HG03442 (cell line): ENCODE measurements at regions not wholly inside any gene's neighbourhood (a gene's known extent, or its start where the extent isn't known, plus 50 kb on each side); places are given as distances from the start of the nearest gene placed in this dataset.

Source experiments
- ATAC-seq: cut with Tn5 transposase; IDR thresholded peaks from one replicate; pipeline ENCODE4 v1.9.1; 2021; ENCODE audit warnings: mild to moderate bottlenecking, moderate library complexity; ENCODE audit not compliant: unreplicated experiment

DNA sequence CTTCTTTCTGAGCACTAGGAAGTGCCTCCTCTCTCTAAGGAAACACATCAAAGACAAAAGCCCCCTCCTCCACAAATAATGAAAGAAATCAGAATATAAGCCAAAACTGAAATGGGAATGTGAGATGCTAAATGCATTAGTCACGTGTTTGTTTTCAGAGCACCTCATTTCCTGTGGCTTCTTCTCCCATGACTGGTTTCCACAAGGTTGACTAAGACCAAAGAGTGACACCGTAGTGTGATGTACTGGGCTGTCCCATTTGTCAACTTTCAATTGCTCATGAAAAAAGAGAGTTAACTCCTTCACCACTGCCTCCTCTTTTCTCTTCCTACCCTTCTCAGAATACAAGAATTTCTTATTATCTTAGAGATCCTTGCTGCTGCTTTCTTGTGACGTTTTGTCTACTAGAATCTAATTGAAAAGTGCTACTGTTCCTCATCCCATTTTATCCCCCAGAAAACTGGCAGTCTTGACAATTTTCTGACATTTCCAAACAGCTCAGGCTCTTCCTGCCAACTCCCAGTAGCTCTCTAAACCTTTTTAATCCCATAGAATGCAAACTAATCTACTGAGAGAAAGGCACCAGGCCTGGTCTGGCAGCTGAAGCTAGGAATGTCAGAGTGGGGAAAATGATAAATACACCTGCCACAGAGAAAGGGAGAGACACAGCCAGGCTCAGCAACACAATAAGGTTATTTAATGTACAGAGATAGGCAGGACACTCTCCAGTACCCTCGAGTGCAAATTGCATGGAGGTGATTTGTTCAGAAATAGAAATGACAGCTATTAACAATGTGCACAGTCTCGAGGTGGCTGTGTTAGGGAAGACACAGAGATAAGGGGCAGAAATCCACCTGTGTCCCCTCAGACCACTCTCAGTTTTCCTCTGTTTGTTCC, 671.7 kb upstream of the NRSN1 start:
- ATAC-seq: no peak

GRCh38 chr6:23455754-23456153, 670.3 kb upstream of the NRSN1 start:
- no peak for ATAC-seq

DNA sequence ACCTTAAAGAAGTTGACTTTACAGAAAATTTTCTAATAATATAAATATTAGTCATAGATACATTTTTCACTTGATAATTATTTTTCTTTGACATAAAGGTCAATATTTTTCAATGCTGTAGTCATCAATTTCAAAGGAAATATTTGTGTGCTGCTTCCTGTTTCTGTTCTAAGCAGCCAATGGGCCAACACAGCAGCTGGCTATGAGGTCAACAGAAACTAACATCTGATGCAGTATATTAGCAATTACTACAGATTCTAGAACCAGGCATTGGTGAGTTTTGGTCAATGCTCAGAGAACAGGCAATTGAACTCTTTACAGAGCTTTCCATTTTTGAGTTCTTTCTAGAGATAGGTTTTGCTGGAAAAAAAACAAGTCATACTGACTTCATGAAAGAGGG, 669.6 kb upstream of the NRSN1 start:
- ATAC-seq: no peak

DNA sequence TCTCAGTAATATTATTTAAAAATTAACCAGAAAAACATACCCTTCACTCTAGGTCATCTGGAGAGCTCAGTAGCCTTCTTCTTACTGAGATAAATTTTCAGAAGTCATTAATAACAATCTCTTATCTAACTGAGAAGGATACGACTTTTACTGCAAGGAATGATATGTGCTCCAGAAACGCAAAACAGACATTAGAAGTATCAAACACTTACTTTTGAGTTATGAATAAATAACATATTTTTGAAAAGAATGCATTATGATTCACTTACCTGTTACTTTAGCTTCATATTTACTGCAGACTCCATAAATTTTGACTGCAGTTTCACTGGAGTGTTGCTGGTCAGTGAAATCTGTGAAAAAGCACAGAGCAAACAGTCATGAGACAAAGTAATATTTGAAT, 668.7 kb upstream of the NRSN1 start:
- no peak for ATAC-seq

DNA sequence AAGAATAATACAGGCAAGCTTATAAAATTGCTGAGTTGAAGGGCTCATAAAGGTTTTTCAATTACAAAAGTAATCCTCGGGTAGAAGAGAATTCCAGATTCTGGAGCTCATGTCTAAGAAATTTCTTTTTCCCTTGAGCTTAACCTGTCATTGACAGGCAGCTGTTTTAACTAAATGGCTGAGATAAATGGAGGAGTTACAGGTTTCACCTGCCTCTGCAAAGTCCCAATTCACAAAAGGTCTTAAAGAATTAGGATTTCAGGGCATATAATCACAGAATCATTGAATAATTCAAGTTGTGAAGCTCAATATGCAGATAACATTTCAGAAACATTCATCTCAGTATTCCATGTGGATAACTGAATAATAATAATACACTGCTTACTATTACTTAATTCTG, 660.1 kb upstream of the NRSN1 start:
- no peak for ATAC-seq

DNA sequence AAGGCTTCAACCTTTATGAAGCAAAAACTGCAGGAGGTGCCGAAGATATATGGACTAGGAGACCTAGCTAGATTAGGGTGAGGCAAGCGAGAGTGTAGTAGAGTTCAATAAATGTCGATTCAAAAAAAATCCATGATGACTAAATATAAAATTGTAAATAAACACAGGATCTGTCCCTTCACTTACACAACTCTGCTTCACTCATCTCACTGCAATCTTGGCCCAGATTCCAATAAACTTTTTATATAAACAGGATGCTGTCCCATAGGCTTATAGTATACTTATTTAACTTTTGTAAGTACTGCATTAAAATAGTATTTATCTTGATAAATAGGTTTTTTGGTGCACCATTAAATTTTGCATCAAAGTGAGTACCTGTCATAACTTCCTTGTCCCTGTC, 648.4 kb upstream of the NRSN1 start:
- ATAC-seq: no peak

GRCh38 chr6:23478312-23478711, 647.7 kb upstream of the NRSN1 start:
- no peak for ATAC-seq

- no peak for ATAC-seq
These were observed 642.1 kb upstream of the NRSN1 start for GRCh38 chr6:23483896-23484295.

DNA sequence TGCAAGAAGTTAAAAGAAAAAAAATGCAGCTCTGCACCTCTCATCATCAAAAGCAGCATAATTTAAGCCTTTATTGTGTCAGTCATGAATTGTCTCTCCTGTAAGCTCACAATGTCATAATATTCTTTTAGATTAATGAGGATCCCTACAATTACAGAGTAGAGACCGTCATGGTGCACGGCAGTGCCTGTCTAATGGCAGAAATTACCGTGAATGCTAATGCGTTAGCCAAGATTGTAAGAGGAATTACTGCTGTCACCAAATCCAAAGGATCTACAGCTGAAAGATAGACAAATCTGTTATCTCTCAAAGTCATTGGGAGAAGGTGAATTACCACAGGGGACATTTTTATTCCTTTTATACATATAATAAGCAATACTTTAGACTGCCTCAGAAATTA, 631.6 kb upstream of the NRSN1 start:
- ATAC-seq: no peak

DNA sequence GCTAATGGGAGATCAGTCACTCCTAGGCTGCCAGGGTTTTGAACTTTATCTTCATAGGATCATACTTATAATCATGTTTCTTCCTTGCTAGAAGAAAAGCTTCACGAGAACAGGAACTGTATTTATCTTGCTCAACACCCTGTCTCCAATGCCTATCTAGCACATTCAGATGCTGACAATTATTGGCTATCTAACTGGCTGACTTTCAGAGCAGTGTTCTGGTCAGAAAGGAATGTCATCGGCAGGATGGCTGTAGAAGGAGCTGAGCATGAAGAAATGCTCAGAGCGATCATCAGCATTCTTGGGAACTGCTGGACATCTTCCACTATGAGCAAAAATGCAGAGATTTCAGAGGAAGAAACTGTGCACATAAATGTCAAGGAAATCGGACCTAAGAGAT, 628.0 kb upstream of the NRSN1 start:
- ATAC-seq: no peak

GRCh38 chr6:23499549-23499948, 626.5 kb upstream of the NRSN1 start:
- no peak for ATAC-seq

- no peak for ATAC-seq
These were observed 622.8 kb upstream of the NRSN1 start for GRCh38 chr6:23503173-23503572.

DNA sequence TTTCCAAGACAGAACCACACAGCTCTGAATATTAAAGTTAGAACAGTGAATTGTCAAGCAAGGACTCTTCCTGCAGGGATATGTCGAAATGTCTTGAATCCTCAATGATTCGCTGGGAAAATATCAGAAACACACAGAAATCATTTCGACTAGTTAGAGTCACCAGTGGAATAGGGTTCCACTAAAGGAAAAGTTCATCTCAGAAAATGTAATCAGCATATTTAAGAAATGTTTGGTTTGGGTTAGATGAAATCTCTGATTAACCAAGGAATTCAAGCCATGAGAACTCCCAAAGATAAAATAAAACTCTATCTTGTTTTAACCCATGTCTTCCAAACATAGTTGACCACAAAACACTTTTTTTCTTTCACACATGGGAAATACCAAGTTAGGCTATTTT, 621.0 kb upstream of the NRSN1 start:
- no peak for ATAC-seq

- no peak for ATAC-seq
These were observed 615.1 kb upstream of the NRSN1 start for GRCh38 chr6:23510778-23511510.

GRCh38 chr6:23511817-23512216, 614.2 kb upstream of the NRSN1 start:
- no peak for ATAC-seq

GRCh38 chr6:23518294-23518693, 607.7 kb upstream of the NRSN1 start:
- ATAC-seq: no peak

- no peak for ATAC-seq
These were observed 603.0 kb upstream of the NRSN1 start for GRCh38 chr6:23522792-23523547.

- no peak for ATAC-seq
These were observed 602.2 kb upstream of the NRSN1 start for GRCh38 chr6:23523771-23524170.

GRCh38 chr6:23524548-23524947, 601.5 kb upstream of the NRSN1 start:
- ATAC-seq: no peak

DNA sequence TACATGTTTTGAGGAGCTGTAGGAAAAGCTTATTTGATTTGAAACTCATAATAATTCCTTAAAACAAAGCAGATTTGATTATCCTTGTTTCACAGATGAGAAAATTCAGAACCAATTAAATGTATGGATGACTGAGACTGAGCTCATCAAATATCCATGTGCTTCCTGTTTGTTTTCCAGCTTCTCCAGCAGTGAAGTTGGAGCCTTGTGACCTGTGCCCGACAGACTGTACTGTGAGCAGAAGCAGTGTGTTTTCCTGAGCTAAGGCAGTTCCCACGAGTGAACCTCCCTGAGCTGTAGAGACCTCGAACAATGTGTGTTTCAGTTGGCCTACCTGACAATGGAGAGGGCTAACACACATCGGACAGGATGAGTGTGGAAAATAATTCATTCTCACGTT, 599.5 kb upstream of the NRSN1 start:
- ATAC-seq: no peak

GRCh38 chr6:23529902-23530301, 596.1 kb upstream of the NRSN1 start:
- ATAC-seq: no peak

- no peak for ATAC-seq
These were observed 594.3 kb upstream of the NRSN1 start for GRCh38 chr6:23531666-23532065.
